GM21619 (cell line): ENCODE measurements at regions not wholly inside any gene's neighbourhood (a gene's known extent, or its start where the extent isn't known, plus 50 kb on each side); places are given as distances from the start of the nearest gene placed in this dataset.
"Not testable (repeated sequence)": the region's sequence is repeated elsewhere in the genome, so short reads cannot be mapped to it uniquely, and the experiment has no call there.

Experiments used
- ATAC-seq: cut with Tn5 transposase; IDR thresholded peaks from one replicate; pipeline ENCODE4 v1.9.1; 2021; ENCODE audit not compliant: unreplicated experiment

- peak; percentile 37 for ATAC-seq
Measured at GRCh38 chr6:74597840-74598239, 608.0 kb downstream of the COL12A1 start.

- no peak for ATAC-seq
Measured at GRCh38 chr6:74597266-74597665, 608.6 kb downstream of the COL12A1 start.

GRCh38 chr6:74596588-74596987, 609.3 kb downstream of the COL12A1 start:
- ATAC-seq, result no peak

GRCh38 chr6:74594350-74594749, 611.5 kb downstream of the COL12A1 start:
- ATAC-seq, result not testable (repeated sequence)

GRCh38 chr6:74588094-74588832, 617.6 kb downstream of the COL12A1 start:
- no peak for ATAC-seq

GRCh38 chr6:74587386-74587785, 618.5 kb downstream of the COL12A1 start:
- no peak for ATAC-seq

- no peak for ATAC-seq
Measured at GRCh38 chr6:74585753-74586152, 620.1 kb downstream of the COL12A1 start.

GRCh38 chr6:74581681-74582080, 624.2 kb downstream of the COL12A1 start:
- ATAC-seq, result no peak

- ATAC-seq, result no peak
Measured at GRCh38 chr6:74579794-74580193, 626.1 kb downstream of the COL12A1 start.

GRCh38 chr6:74579047-74579446, 626.8 kb downstream of the COL12A1 start:
- no peak for ATAC-seq

GRCh38 chr6:74578339-74578738, 627.5 kb downstream of the COL12A1 start:
- no peak for ATAC-seq

GRCh38 chr6:74577619-74578018, 628.2 kb downstream of the COL12A1 start:
- ATAC-seq, result peak; percentile 96

- peak; percentile 36 for ATAC-seq
Measured at GRCh38 chr6:74574794-74575193, 631.1 kb downstream of the COL12A1 start.

GRCh38 chr6:74573613-74574012, 632.2 kb downstream of the COL12A1 start:
- ATAC-seq, result no peak

- ATAC-seq, result no peak
Measured at GRCh38 chr6:74570044-74570443, 635.8 kb downstream of the COL12A1 start.

- no peak for ATAC-seq
Measured at GRCh38 chr6:74568861-74569260, 637.0 kb downstream of the COL12A1 start.

GRCh38 chr6:74567923-74568290, 637.9 kb downstream of the COL12A1 start:
- not testable (repeated sequence) for ATAC-seq

GRCh38 chr6:74567281-74567922, 638.5 kb downstream of the COL12A1 start:
- ATAC-seq, result no peak

GRCh38 chr6:74557236-74557635, 648.6 kb downstream of the COL12A1 start:
- ATAC-seq, result no peak

GRCh38 chr6:74554041-74554440, 651.8 kb downstream of the COL12A1 start:
- ATAC-seq, result no peak

GRCh38 chr6:74551896-74552295, 654.0 kb downstream of the COL12A1 start:
- no peak for ATAC-seq

- ATAC-seq, result no peak
Measured at GRCh38 chr6:74550821-74551220, 655.0 kb downstream of the COL12A1 start.

GRCh38 chr6:74549746-74550145, 656.1 kb downstream of the COL12A1 start:
- no peak for ATAC-seq
